Eye (tissue), 1 donor: ENCODE measurements at regions not wholly inside any gene's neighbourhood (a gene's known extent, or its start where the extent isn't known, plus 50 kb on each side); places are given as distances from the start of the nearest gene placed in this dataset.

ENCODE experiments used
- DNase-seq: peaks from one replicate; pipeline ENCODE4 v3.0.0-alpha.2; 2015

- DNase-seq = no peak
Observed at GRCh38 chr7:132733860-132734259, 157.6 kb upstream of the PLXNA4 start.

GRCh38 chr7:132732321-132732865 lies 156.1 kb upstream of the PLXNA4 start:
- DNase-seq = no peak

- DNase-seq = no peak
Observed at GRCh38 chr7:132730105-132730504, 153.8 kb upstream of the PLXNA4 start.

GRCh38 chr7:132723506-132724081 lies 147.3 kb upstream of the PLXNA4 start:
- DNase-seq = no peak

- no peak for DNase-seq
Observed at GRCh38 chr7:132720835-132721234, 144.6 kb upstream of the PLXNA4 start.

- no peak for DNase-seq
Observed at GRCh38 chr7:132713893-132714292, 137.6 kb upstream of the PLXNA4 start.

- DNase-seq = peak; percentile 18
Observed at GRCh38 chr7:132709971-132710567, 133.8 kb upstream of the PLXNA4 start.

- DNase-seq = no peak
Observed at GRCh38 chr7:132708470-132708869, 132.2 kb upstream of the PLXNA4 start.

GRCh38 chr7:132705146-132705545 lies 128.9 kb upstream of the PLXNA4 start:
- no peak for DNase-seq

- DNase-seq = no peak
Observed at GRCh38 chr7:132703742-132704141, 127.5 kb upstream of the PLXNA4 start.

- no peak for DNase-seq
Observed at GRCh38 chr7:132697003-132697402, 120.7 kb upstream of the PLXNA4 start.

GRCh38 chr7:132696332-132696731 lies 120.1 kb upstream of the PLXNA4 start:
- no peak for DNase-seq

GRCh38 chr7:132691201-132691600 lies 114.9 kb upstream of the PLXNA4 start:
- no peak for DNase-seq

- no peak for DNase-seq
Observed at GRCh38 chr7:132690174-132690573, 113.9 kb upstream of the PLXNA4 start.

- peak; percentile 44 for DNase-seq
Observed at GRCh38 chr7:132687981-132688383, 111.7 kb upstream of the PLXNA4 start.

- DNase-seq = no peak
Observed at GRCh38 chr7:132687016-132687415, 110.7 kb upstream of the PLXNA4 start.

GRCh38 chr7:132685277-132685676 lies 109.0 kb upstream of the PLXNA4 start:
- DNase-seq = peak; percentile 27

- peak; percentile 1 for DNase-seq
Observed at GRCh38 chr7:132683896-132684690, 107.8 kb upstream of the PLXNA4 start.

- DNase-seq = no peak
Observed at GRCh38 chr7:132681951-132682350, 105.7 kb upstream of the PLXNA4 start.

GRCh38 chr7:132680590-132680989 lies 104.3 kb upstream of the PLXNA4 start:
- DNase-seq = no peak

- DNase-seq = no peak
Observed at GRCh38 chr7:132678656-132679055, 102.4 kb upstream of the PLXNA4 start.

- peak; percentile 72 for DNase-seq
Observed at GRCh38 chr7:132677918-132678317, 101.6 kb upstream of the PLXNA4 start.

- no peak for DNase-seq
Observed at GRCh38 chr7:132672200-132672990, 96.1 kb upstream of the PLXNA4 start.
